Fibroblast of lung (primary cell): ENCODE measurements at regions not wholly inside any gene's neighbourhood (a gene's known extent, or its start where the extent isn't known, plus 50 kb on each side); places are given as distances from the start of the nearest gene placed in this dataset.

Source experiments
- EZH2 ChIP-seq: IDR thresholded peaks from 2 replicates; pipeline ENCODE4 v1.5.1; 2012; ENCODE audit warnings: low read length, control low read depth, mild to moderate bottlenecking; ENCODE audit errors: missing control alignments
- TF ChIP-seq, protein P1 (sequence below), 2 donors: IDR thresholded peaks in 1 of 2; conservative IDR thresholded peaks in 1 of 2; 1 replicate in 1 of 2; 2 replicates in 1 of 2; pipeline ENCODE4 v1.5.1; 2011 to 2012; ENCODE audit warnings: low read length in 2 of 2, control low read depth in 1 of 2, inconsistent platforms in 1 of 2, low read depth in 1 of 2, mild to moderate bottlenecking in 1 of 2

DNA sequence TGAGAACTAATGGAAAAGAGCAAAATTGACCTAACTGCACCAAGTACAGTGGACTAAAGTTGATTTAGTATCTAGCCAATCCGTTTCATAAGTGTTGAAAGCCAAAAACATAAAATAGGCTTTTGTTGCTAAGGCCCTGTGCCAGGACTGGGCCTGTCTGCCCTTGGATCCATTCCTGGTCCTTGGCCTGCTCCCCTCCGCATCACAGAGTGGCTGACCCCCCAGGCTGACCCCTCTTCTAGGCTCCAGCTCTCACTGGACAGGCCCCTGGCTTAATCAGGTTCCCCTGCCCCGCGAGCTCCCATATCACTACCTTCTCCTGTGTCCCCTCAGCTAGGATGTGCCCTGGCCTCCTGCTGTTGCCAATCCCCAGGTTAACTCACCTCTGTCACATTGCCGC is 313.6 kb upstream of the MYOCD start:
- TF ChIP-seq, protein P1, sequence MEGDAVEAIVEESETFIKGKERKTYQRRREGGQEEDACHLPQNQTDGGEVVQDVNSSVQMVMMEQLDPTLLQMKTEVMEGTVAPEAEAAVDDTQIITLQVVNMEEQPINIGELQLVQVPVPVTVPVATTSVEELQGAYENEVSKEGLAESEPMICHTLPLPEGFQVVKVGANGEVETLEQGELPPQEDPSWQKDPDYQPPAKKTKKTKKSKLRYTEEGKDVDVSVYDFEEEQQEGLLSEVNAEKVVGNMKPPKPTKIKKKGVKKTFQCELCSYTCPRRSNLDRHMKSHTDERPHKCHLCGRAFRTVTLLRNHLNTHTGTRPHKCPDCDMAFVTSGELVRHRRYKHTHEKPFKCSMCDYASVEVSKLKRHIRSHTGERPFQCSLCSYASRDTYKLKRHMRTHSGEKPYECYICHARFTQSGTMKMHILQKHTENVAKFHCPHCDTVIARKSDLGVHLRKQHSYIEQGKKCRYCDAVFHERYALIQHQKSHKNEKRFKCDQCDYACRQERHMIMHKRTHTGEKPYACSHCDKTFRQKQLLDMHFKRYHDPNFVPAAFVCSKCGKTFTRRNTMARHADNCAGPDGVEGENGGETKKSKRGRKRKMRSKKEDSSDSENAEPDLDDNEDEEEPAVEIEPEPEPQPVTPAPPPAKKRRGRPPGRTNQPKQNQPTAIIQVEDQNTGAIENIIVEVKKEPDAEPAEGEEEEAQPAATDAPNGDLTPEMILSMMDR (conservative IDR thresholded peaks at IDR 0.05 in 1 of 2, IDR thresholded peaks at IDR 0.05 in 1 of 2; ENCODE audit: low read depth in 1 of 2, low read length in 2 of 2), result no peak
- TF ChIP-seq EZH2, result no peak
